Natural killer cell (primary cell): ENCODE measurements at regions not wholly inside any gene's neighbourhood (a gene's known extent, or its start where the extent isn't known, plus 50 kb on each side); places are given as distances from the start of the nearest gene placed in this dataset.

Experiments used
- ATAC-seq, 3 donors: fragments of 150-1000 bp in 2 of 3; fragments of 200-7000 bp in 1 of 3; cut with Tn5 transposase; 1 replicate in 1 of 3; 2 replicates in 2 of 3; pipeline ENCODE4 v1.10.0; 2021; ENCODE audit warnings: mild to moderate bottlenecking in 2 of 3, moderate library complexity in 2 of 3
- DNase-seq, 2 donors: peaks; one replicate each; pipeline versions ENCODE4 v3.0.0 to v3.0.0-alpha.2; 2013 to 2021; ENCODE audit warnings: mixed read lengths in 1 of 2
- H3K27ac ChIP-seq: one replicate; pipeline ENCODE4 v1.5.1; 2013; ENCODE audit warnings: mild to moderate bottlenecking, low read length
- H3K27me3 ChIP-seq: one replicate; pipeline ENCODE4 v1.6.1; 2013; ENCODE audit warnings: low read length; ENCODE audit not compliant: control insufficient read depth, insufficient read depth
- H3K36me3 ChIP-seq: one replicate; pipeline ENCODE4 v1.6.1; 2013; ENCODE audit warnings: low read length; ENCODE audit not compliant: control insufficient read depth, insufficient read depth
- H3K4me1 ChIP-seq: one replicate; pipeline ENCODE4 v1.6.1; 2013; ENCODE audit warnings: low read length; ENCODE audit not compliant: control insufficient read depth, insufficient read depth
- H3K4me3 ChIP-seq: one replicate; pipeline ENCODE4 v1.5.1; 2013; ENCODE audit warnings: low read length
- H3K9me3 ChIP-seq: one replicate; pipeline ENCODE4 v1.6.1; 2013; ENCODE audit warnings: low read length; ENCODE audit not compliant: control insufficient read depth, insufficient read depth
- H3K27ac Mint-ChIP-seq, 2 donors: one replicate each; pipeline ENCODE4 v1.8.0; 2022; ENCODE audit warnings: mild to moderate bottlenecking in 2 of 2, mixed read lengths in 2 of 2, moderate library complexity in 1 of 2
- H3K27me3 Mint-ChIP-seq, 2 donors: one replicate each; pipeline ENCODE4 v1.8.0; 2022; ENCODE audit warnings: low read depth in 2 of 2, mixed read lengths in 2 of 2
- H3K36me3 Mint-ChIP-seq: one replicate; pipeline ENCODE4 v1.8.0; 2022; ENCODE audit warnings: mixed read lengths
- H3K4me1 Mint-ChIP-seq, 2 donors: one replicate each; pipeline ENCODE4 v1.8.0; 2022; ENCODE audit warnings: mixed read lengths in 2 of 2
- H3K4me3 Mint-ChIP-seq: one replicate; pipeline ENCODE4 v1.8.0; 2022; ENCODE audit warnings: mild to moderate bottlenecking, moderate library complexity, mixed read lengths
- H3K9me3 Mint-ChIP-seq, 2 donors: one replicate each; pipeline ENCODE4 v1.8.0; 2022; ENCODE audit warnings: mixed read lengths in 2 of 2
- WGBS: methylation state at CpG from one replicate; pipeline ENCODE4 v1.1.7; 2013; ENCODE audit warnings: missing lambda C conversion rate; ENCODE audit not compliant: insufficient coverage; 5-methylcytosine and 5-hydroxymethylcytosine counted together
- intact Hi-C: fragments of 100-400 bp; cut with micrococcal nuclease; formaldehyde crosslinking; loops from one replicate; pipeline ENCODE4 v1.14.2; 2022
- TF ChIP-seq, protein P1 (sequence below): fragments of 200-600 bp; IDR thresholded peaks from one replicate; pipeline ENCODE4 v1.8.0; 2022; ENCODE audit warnings: antibody characterized with exemption

DNA sequence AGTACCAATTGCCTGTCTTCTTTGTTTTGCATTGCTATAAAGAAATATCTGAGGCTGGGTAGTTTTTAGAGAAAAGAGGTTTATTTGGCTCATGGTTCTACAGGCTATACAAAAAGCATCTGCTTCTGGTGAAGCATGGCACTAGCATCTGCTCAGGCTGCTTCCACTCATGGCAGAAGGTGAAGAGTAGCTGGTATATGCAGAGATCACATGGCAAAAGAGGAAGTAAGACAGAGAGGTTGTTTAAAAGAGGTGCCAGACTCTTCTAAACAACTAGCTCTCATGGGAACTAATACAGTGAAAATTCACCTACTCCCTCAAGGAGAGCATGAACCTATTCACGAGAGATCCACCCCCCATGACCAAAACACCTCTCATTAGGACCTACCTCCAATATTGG is 56.7 kb upstream of the GUCA2B start:
- DNase-seq: no peak
- Histone ChIP-seq H3K27ac (no peak overlapping the region), H3K9me3 (peaks cover 2% of the 10 kb centered on the region), H3K4me3 (no peak overlapping the region), H3K36me3 (no peaks in the 10 kb centered on the region), H3K27me3 (peaks cover 2% of the 10 kb centered on the region), H3K4me1 (no peaks in the 10 kb centered on the region)
- no peaks in the 10 kb centered on the region for H3K36me3 Mint-ChIP-seq
- intact Hi-C loops: no loop called here
- H3K4me3 Mint-ChIP-seq: no peak overlapping the region
- peaks cover 0 to 3% of the 10 kb centered on the region in 2 donors for H3K4me1 Mint-ChIP-seq
- TF ChIP-seq, protein P1, sequence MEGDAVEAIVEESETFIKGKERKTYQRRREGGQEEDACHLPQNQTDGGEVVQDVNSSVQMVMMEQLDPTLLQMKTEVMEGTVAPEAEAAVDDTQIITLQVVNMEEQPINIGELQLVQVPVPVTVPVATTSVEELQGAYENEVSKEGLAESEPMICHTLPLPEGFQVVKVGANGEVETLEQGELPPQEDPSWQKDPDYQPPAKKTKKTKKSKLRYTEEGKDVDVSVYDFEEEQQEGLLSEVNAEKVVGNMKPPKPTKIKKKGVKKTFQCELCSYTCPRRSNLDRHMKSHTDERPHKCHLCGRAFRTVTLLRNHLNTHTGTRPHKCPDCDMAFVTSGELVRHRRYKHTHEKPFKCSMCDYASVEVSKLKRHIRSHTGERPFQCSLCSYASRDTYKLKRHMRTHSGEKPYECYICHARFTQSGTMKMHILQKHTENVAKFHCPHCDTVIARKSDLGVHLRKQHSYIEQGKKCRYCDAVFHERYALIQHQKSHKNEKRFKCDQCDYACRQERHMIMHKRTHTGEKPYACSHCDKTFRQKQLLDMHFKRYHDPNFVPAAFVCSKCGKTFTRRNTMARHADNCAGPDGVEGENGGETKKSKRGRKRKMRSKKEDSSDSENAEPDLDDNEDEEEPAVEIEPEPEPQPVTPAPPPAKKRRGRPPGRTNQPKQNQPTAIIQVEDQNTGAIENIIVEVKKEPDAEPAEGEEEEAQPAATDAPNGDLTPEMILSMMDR: no peak
- H3K27ac Mint-ChIP-seq: no peak overlapping the region
- peaks cover 2 to 3% of the 10 kb centered on the region in 2 donors for H3K9me3 Mint-ChIP-seq
- whole genome bisulfite sequencing: 70% methylated on average over 1 of the region's 1 CpG
- no peak for ATAC-seq
- peaks cover 27 to 50% of the 10 kb centered on the region in 2 donors for H3K27me3 Mint-ChIP-seq

DNA sequence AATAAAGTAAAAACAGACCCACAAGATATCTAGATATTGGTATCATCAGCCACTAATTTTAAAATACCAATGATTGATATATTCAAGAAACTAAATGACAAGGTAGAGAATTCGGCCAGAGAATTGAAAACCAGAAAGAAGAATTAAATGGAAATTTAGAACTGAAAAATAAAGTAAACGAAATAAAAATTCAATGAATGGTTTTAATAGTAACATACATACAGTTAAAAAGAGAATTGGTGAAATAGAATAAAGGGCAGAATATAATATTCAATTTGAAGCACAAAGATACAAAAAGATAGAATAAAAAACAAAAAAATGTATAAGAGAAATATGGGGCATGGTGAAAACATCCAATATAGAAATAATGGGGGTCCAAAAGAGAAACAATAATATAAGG is 64.0 kb upstream of the GUCA2B start:
- Mint-ChIP-seq H3K27ac (no peak overlapping the region), H3K4me3 (no peak overlapping the region), H3K27me3 (peaks cover 21 to 32% of the 10 kb centered on the region in 2 donors), H3K9me3 (peaks cover 2 to 17% of the 10 kb centered on the region in 2 donors), H3K36me3 (peaks cover 16% of the 10 kb centered on the region), H3K4me1 (peaks cover 0 to 7% of the 10 kb centered on the region in 2 donors)
- H3K36me3 ChIP-seq: no peaks in the 10 kb centered on the region
- peaks cover 9% of the 10 kb centered on the region for H3K9me3 ChIP-seq
- H3K27ac ChIP-seq: no peak overlapping the region
- no peak for DNase-seq
- intact Hi-C loops: loop anchor here (10.0 kb wide), 1 partner anchor 514 kb away; no protein-coding TSS in a partner anchor
- no peak overlapping the region for H3K4me3 ChIP-seq
- H3K4me1 ChIP-seq: no peaks in the 10 kb centered on the region
- no CpG with 5 or more reads among the region's 2 CpGs for WGBS
- no peak for ATAC-seq
- TF ChIP-seq, protein P1: no peak
- H3K27me3 ChIP-seq: peaks cover 2% of the 10 kb centered on the region

DNA sequence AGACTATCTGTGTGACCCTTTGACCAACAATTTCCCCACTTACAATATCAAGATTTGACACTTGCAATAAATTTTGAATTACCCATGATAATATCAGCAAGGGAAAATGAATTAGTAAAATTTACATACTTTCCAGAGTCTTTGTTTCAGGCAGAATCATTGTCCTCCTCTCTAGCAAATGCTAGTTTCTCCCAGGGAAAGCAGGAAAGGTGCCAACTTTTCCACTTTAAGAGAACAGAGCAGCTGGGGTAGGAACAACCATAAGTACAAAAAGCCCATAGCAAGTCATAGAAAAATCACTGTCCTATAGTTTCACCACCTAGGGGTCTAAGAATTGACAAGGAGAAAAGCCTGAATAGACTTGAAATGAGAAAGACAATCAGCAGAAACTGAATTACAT is 67.1 kb upstream of the GUCA2B start:
- H3K27ac ChIP-seq: no peak overlapping the region
- DNase-seq (no peak), ATAC-seq (no peak)
- H3K27ac Mint-ChIP-seq: no peak overlapping the region
- peaks cover 2% of the 10 kb centered on the region for H3K27me3 ChIP-seq
- H3K36me3 Mint-ChIP-seq: peaks cover 16% of the 10 kb centered on the region
- H3K4me1 ChIP-seq: no peaks in the 10 kb centered on the region
- TF ChIP-seq, protein P1: no peak
- H3K4me3 Mint-ChIP-seq: no peak overlapping the region
- H3K4me3 ChIP-seq: no peak overlapping the region
- peaks cover 2 to 17% of the 10 kb centered on the region in 2 donors for H3K9me3 Mint-ChIP-seq
- H3K4me1 Mint-ChIP-seq: peaks cover 0 to 7% of the 10 kb centered on the region in 2 donors
- H3K27me3 Mint-ChIP-seq: peaks cover 24 to 38% of the 10 kb centered on the region in 2 donors
- peaks cover 6% of the 10 kb centered on the region for H3K9me3 ChIP-seq
- no peaks in the 10 kb centered on the region for H3K36me3 ChIP-seq
- intact Hi-C loops: loop anchor here (10.0 kb wide), 1 partner anchor 511 kb away; no protein-coding TSS in a partner anchor

DNA sequence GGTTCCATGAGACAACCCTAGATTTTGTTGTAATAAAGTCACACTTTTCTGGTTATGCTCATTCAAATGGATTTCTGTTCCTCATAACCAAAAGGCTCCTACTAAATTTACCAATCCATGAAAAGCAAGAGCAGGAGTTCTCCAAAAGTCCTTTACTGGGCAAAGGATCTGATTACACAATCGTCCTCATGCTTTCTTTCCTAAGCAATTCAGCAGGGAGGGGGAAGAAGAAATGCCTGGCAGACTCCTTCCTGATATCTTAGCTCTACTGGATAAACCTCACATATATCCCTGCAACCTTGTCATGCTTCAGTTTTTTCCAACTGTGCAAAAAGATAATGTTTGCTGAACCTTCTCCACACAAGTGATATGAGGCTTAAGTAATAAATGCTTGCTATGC is 67.6 kb upstream of the GUCA2B start:
- TF ChIP-seq, protein P1: no peak
- no peak for ATAC-seq

More for the DNA sequence above, 67.6 kb upstream of the GUCA2B start:
- intact Hi-C loops: loop anchor here (10.0 kb wide), 1 partner anchor 511 kb away; no protein-coding TSS in a partner anchor
- H3K4me1 ChIP-seq: no peaks in the 10 kb centered on the region
- H3K36me3 ChIP-seq: no peaks in the 10 kb centered on the region
- 79% methylated on average over 1 of the region's 1 CpG for WGBS
- Mint-ChIP-seq H3K4me3 (no peak overlapping the region), H3K27me3 (peaks cover 24 to 38% of the 10 kb centered on the region in 2 donors), H3K9me3 (peaks cover 2 to 17% of the 10 kb centered on the region in 2 donors), H3K27ac (no peak overlapping the region), H3K36me3 (peaks cover 16% of the 10 kb centered on the region), H3K4me1 (peaks cover 0 to 7% of the 10 kb centered on the region in 2 donors)
- DNase-seq: no peak
- peaks cover 6% of the 10 kb centered on the region for H3K9me3 ChIP-seq
- H3K27ac ChIP-seq: no peak overlapping the region
- no peak overlapping the region for H3K4me3 ChIP-seq
- H3K27me3 ChIP-seq: peaks cover 2% of the 10 kb centered on the region
